ENCODE measurements at regions not wholly inside any gene's neighbourhood (a gene's known extent, or its start where the extent isn't known, plus 50 kb on each side); places are given as distances from the start of the nearest gene placed in this dataset.

- no peak overlapping the region for H3K4me2 ChIP-seq (ENCODE audit: low read length)
Measured at GRCh38 chr2:67246791-67247190, 150.3 kb upstream of the ETAA1 start.

GRCh38 chr2:67251741-67252140 is 145.4 kb upstream of the ETAA1 start:
- H3K4me3 ChIP-seq (ENCODE audit: low read depth, low read length) = no peak overlapping the region
- H3K9me3 ChIP-seq (ENCODE audit: control insufficient read depth, low read length) = no peaks in the 10 kb centered on the region
- no peak overlapping the region for H2AFZ ChIP-seq
- H3K9ac ChIP-seq = no peak overlapping the region
- H3K79me2 ChIP-seq = no peaks in the 10 kb centered on the region
- no peaks in the 10 kb centered on the region for H3K4me1 ChIP-seq
- TF ChIP-seq CTCF (IDR thresholded peaks at IDR 0.05) = no peak
- no peaks in the 10 kb centered on the region for H3K27me3 ChIP-seq (ENCODE audit: control insufficient read depth, insufficient read depth, low read length)
- H3K4me2 ChIP-seq (ENCODE audit: low read length) = no peak overlapping the region
- H3K27ac ChIP-seq = no peak overlapping the region
- no peaks in the 10 kb centered on the region for H3K36me3 ChIP-seq (ENCODE audit: control insufficient read depth, insufficient read depth, low read length)

More at GRCh38 chr2:67246791-67247190, 150.3 kb upstream of the ETAA1 start:
- H3K9me3 ChIP-seq (ENCODE audit: control insufficient read depth, low read length) = no peaks in the 10 kb centered on the region
- TF ChIP-seq CTCF (IDR thresholded peaks at IDR 0.05) = no peak
- no peaks in the 10 kb centered on the region for H3K36me3 ChIP-seq (ENCODE audit: control insufficient read depth, insufficient read depth, low read length)
- H3K9ac ChIP-seq = no peak overlapping the region
- no peak overlapping the region for H2AFZ ChIP-seq
- H3K4me3 ChIP-seq (ENCODE audit: low read depth, low read length) = no peak overlapping the region
- H3K27ac ChIP-seq = no peak overlapping the region
- no peaks in the 10 kb centered on the region for H3K4me1 ChIP-seq
- no peaks in the 10 kb centered on the region for H3K79me2 ChIP-seq
- H3K27me3 ChIP-seq (ENCODE audit: control insufficient read depth, insufficient read depth, low read length) = no peaks in the 10 kb centered on the region

GRCh38 chr2:67255933-67256615 is 141.1 kb upstream of the ETAA1 start:
- no peak overlapping the region for H3K4me3 ChIP-seq (ENCODE audit: low read depth, low read length)
- no peak overlapping the region for H3K27ac ChIP-seq
- no peak overlapping the region for H3K4me2 ChIP-seq (ENCODE audit: low read length)
- no peaks in the 10 kb centered on the region for H3K9me3 ChIP-seq (ENCODE audit: control insufficient read depth, low read length)
- H3K27me3 ChIP-seq (ENCODE audit: control insufficient read depth, insufficient read depth, low read length) = no peaks in the 10 kb centered on the region
- TF ChIP-seq CTCF (IDR thresholded peaks at IDR 0.05) = no peak
- H3K4me1 ChIP-seq = no peaks in the 10 kb centered on the region
- H3K9ac ChIP-seq = no peak overlapping the region
- H3K79me2 ChIP-seq = no peaks in the 10 kb centered on the region
- no peaks in the 10 kb centered on the region for H3K36me3 ChIP-seq (ENCODE audit: control insufficient read depth, insufficient read depth, low read length)
- H2AFZ ChIP-seq = no peak overlapping the region

GRCh38 chr2:67256892-67257291 is 140.2 kb upstream of the ETAA1 start:
- Histone ChIP-seq H3K27me3 (ENCODE audit: control insufficient read depth, insufficient read depth, low read length) (no peaks in the 10 kb centered on the region), H3K4me1 (no peaks in the 10 kb centered on the region), H3K9me3 (ENCODE audit: control insufficient read depth, low read length) (no peaks in the 10 kb centered on the region), H3K79me2 (no peaks in the 10 kb centered on the region), H3K9ac (no peak overlapping the region), H3K36me3 (ENCODE audit: control insufficient read depth, insufficient read depth, low read length) (no peaks in the 10 kb centered on the region), H2AFZ (no peak overlapping the region), H3K27ac (no peak overlapping the region), H3K4me3 (ENCODE audit: low read depth, low read length) (no peak overlapping the region), H3K4me2 (ENCODE audit: low read length) (no peak overlapping the region)
- TF ChIP-seq CTCF (IDR thresholded peaks at IDR 0.05) = no peak

GRCh38 chr2:67258122-67258521 is 139.0 kb upstream of the ETAA1 start:
- Histone ChIP-seq H3K79me2 (no peaks in the 10 kb centered on the region), H3K9me3 (ENCODE audit: control insufficient read depth, low read length) (no peaks in the 10 kb centered on the region), H2AFZ (no peak overlapping the region), H3K4me1 (no peaks in the 10 kb centered on the region), H3K36me3 (ENCODE audit: control insufficient read depth, insufficient read depth, low read length) (no peaks in the 10 kb centered on the region), H3K9ac (no peak overlapping the region), H3K4me2 (ENCODE audit: low read length) (no peak overlapping the region), H3K27me3 (ENCODE audit: control insufficient read depth, insufficient read depth, low read length) (no peaks in the 10 kb centered on the region), H3K27ac (no peak overlapping the region), H3K4me3 (ENCODE audit: low read depth, low read length) (no peak overlapping the region)
- TF ChIP-seq CTCF (IDR thresholded peaks at IDR 0.05) = no peak
